GM18907 (cell line): ENCODE measurements at regions not wholly inside any gene's neighbourhood (a gene's known extent, or its start where the extent isn't known, plus 50 kb on each side); places are given as distances from the start of the nearest gene placed in this dataset.

Source experiments
- ATAC-seq: cut with Tn5 transposase; IDR thresholded peaks from one replicate; pipeline ENCODE4 v1.9.1; 2021; ENCODE audit warnings: mild to moderate bottlenecking, moderate library complexity; ENCODE audit not compliant: unreplicated experiment

DNA sequence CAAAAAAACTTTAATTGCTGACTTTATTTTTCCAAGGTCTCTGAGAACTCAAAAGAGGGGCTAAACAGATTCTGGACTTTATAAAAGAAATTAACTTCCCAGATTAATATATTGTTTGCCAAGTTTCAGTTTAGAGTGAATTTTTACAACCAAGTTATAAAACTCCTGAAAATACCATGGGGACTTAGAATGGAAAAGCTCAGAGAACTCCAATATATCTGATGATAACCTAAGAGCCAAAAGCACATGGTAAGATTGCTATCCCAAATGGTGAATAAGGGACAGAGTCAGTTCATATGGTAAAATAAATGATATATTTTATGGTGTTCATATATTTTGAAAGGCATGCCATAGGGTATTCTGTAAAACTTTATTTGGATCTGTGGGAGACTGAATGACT, 470.9 kb downstream of the TTLL7 start:
- no peak for ATAC-seq

DNA sequence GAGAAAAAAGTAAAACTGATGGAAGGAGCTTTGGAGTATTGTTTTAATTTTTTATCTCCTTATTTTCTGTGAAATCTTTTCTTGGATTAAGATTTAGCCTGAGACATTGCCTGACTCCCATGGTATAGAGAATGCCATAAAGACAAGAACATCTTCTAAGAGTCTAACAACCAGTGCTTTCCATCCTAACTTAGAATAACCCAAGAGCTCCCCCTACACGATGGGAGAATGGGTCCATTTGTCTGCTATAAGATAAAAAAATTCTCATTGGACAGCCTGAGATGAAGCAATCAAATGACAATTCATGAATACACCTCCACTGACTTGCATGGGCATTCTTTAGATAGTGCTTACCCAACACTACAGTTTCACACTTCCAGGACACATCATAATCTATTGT, 478.1 kb downstream of the TTLL7 start:
- no peak for ATAC-seq

DNA sequence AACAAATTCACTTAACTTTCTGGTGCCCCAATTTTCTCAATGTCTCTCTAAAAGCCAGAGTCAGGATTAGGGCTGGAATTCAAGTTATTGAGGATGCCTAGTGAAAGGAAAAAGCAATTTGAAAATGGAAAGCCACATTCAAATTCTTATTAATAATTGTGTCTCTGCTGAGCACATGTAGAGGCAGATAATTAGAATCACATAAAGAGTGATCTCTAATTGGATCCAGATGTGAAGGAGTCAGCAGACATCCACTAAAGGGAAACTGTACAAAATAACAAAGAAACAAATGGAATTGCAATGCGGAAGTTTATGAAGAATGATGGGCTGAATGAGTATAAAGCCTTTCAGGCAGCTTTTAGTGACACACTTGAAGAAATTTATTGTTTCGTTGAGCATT, 482.6 kb downstream of the TTLL7 start:
- no peak for ATAC-seq

DNA sequence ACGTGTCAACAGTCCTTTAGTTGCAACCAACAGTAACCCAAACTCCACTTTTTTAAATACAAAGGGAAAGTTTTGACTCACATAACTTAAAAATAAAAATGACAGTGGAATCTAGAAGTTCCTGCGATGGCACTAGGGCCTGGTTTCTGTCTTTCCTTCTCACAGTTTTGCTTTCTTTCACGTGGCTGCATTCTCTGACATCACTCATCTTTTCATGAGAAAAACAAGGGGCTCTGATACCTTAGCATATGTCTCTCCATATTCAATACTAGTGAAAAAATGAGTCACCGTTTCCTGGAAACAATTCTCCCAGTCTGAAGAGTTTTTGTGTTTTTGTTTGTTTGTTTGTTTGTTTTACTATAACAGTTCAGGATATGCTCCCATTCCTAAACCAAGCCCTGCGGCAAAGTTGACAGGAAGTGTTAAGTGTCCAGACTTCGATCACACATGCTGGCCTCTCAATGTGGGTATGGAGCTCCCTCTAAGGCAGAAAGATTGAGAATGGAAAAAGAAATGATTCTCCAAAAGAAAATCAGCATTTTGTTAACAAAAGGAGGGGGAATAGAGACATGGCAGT, 483.3 kb downstream of the TTLL7 start:
- no peak for ATAC-seq

DNA sequence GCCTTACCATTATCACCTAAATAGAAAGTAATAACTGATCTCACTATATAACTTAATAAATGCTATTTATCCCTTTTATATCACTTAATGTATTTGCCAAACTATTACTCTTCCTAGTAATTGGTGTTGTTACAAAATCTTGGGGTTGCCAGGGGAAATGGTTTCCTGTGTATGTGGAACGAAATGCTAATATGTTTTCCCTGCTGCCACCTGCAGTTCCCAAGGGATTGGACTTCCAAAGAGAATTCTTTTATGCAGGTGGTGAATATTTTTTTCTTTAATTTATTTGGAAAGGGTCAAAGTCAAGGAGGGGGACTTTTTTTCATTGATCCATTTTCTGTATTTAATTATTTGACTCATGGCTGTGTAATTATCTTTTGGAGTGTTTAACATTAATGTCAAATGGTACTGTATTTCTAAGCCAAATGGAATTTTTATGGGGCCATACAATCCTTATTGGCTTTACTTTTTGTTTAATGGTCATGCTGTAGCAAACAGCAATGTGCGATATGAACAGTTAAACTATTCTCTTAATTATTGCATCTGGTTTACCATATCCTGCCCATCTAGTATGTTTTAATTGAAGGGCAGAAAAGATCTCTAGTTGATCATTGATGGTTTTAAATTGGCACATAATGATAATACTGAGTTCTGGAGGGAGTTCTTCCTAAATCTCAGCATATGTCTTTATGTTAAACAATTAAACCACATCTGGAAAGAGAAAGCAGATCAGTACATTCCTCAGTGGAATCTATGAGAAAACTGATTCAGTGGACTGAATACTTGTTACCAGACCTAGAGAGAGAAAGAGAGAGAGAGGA, 486.3 kb downstream of the TTLL7 start:
- ATAC-seq: no peak

DNA sequence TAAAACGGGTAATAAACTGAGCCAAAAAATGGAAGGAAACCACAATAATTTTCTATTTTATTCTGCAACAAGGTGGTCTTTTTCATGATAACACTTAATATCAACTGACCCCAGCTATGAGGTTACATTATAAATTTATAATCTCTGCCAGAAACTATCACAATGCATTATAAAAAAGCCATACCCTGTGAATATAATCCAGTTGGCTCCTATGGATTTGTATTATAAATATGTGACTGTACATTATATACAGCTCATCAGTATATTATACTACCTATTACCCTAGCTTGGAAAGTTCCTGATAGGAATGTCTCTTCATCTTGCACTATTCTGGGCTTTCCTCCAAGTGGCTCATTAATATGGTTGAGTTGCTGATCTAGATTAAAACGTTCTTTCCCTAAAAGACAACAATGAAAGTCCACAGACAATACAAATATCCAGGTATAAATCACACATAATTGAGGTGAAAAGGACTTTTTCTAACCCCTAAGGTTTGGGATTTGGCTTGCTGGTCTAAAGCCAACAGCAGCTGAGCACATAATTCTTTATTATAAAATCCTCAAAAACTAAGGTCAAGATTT, 487.7 kb downstream of the TTLL7 start:
- no peak for ATAC-seq

DNA sequence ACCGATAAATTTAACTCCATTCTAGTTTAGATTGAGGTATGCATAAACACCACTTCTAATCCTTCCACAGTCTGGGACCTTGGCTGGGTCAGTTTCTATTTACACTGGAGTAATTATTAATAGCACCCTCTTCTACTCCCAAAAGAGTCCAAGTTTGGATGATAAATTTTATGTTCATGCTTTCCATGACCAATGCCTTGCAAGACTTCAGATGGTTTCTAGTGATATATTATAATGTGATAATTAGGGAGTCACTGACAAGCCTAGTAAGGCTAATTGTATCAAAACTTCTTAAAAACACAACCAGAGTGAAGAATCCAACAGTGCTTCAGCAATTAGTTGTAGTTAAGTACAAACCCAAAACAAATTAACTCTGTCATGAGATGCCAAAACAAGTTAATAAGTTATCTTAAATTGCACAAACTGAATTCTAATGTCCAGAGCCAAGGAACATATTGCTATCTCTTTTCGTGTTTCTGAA, 489.6 kb downstream of the TTLL7 start:
- no peak for ATAC-seq

DNA sequence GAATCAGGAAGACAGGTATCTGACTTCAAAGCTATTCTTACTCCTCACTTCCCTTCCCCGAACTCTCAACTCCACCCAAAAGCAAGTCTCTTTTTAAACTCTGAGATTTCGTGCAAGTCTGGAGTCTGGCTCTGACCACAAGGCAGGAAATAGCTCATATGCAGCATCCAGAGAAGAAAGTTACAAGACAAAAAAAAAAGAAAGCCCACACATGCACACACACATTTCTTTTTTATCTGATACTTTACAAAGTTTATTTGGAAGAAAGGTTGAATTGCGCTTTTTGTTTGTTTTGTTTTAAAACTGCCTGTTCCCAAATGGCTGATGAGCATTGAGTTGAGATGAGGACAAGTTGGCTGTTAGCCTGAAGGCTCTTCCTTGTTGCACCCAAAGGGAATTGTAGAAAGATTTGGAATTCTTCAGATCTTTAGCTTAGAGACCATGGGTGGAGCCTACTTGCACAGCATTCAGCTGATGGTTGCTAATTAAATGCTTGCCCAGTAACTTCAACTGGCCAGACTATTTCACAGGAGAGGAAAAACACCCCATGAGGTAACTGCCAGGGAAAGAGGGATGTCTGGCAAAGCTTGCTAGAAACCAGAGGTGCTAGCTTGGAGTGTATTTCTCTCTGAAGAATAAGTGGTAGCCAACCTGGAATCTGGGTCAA, 490.3 kb downstream of the TTLL7 start:
- peak; percentile 98 for ATAC-seq

DNA sequence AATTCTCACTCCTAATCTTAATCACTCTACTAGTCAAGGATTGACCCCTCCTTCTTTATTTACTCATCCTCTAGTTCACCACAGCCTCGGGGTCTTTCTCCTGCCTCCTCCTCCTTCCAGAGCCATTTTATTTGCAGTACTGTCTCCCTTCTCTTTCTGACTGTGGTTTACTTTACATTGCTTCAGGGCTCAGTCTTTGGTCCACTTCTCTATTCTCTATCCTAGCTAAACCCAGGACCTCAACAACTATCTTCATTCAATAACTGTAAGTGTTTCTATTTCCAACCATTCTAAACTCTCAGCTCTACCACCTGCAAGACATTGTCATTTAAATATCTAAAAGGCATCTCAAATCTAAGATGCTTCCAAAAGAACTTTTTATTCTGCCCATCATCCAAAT, 493.8 kb downstream of the TTLL7 start:
- no peak for ATAC-seq

DNA sequence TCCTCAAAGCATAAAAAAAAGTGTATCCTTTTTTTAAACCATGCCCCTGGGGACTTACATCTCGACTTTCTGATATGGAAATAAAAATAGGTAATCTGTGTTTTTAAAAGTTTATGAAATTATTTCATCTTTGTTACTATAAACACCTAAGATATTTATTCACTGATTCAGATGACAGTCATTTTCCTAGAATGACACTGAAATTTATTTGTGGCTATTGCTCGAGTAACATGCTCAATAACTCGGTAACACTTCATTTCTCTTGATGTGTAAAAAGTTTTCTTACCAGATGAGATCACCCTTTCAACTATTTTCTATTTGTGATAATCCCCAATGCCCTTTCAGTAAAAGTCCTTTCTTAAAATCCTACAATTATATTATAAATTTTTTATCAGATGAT, 495.8 kb downstream of the TTLL7 start:
- no peak for ATAC-seq

DNA sequence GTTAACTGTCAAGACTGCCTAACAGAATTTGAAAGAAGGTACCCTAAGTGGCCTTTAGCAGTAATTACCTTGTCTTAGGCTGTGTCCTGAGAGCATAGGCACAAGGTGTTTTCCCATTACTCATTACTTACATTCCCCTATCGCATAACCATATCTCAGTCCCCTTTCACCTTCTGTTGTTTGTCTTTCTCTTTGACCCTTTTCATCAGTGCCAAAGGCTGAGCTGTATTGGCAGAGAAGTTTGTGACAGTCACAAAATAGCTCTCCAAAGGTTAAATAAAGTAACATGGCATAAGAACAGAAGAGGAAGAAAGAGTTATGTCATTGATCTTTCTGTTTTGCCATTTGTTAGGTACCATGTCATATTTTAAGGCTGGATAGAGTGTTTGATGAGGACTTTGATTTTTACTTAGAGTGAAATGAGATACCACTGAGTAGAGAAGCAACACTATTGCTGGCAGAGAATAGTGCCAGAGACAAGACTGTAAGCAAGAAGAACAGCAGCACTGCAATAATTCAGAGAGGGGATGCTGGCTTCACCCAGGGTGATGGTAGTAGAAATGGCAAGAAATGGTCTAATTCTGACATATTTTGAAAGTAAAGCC, 497.8 kb downstream of the TTLL7 start:
- peak; percentile 95 for ATAC-seq

DNA sequence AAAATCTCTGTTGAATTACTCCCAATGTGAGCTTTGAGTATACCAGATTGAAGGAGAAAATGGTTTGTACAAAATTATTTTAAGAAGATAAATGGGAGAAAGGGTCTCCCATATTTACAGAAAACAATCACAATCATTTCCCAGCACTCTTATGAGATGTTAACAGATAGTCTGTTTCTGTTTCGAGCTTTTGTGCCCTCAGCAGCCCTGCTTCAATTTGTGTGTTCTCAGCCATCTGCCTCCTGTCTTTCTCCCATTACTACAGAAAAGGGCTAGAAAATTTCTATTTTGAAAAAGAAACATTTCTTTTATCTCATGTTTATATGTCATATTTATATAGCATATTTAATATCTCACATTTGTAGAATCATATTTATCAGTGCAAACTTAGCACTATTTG, 498.4 kb downstream of the TTLL7 start:
- peak; percentile 19 for ATAC-seq

DNA sequence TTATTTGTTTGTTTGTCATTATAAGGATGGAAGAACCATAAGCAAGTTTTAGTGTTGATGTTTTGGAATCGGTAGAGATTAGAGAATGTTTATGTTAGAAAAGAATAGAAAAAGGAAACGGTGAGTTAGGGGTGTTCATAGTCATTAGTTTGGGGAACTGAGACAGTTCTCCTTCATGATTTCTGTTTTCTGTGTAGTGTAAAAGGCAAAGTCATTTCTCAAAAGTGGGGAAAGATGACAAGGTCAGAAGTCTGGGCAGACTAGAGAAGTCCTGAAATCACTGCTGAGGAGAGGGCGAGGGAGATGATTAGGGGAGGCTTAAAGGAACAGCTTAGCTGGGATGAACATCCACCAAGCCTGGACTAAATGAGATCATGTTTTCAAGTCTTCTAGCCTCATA, 498.9 kb downstream of the TTLL7 start:
- peak; percentile 61 for ATAC-seq

DNA sequence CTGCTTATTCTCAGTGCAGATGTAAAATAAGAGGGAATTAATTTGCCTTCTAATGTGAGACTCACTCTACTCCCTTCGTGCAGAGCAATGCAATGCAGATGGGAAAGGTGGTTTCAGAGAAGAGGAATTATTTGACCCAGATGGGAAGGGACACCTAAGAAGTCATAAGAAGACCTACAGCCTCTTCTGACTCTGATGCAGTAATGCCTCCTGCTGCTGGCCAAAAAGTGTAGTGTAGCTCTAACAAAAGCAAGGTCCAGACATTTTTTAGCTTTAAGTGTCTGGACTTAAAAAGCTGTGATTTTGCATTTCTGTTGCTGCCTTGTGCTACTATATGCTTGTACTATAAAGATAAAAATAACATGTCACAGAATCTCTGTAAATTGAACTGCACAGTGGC, 501.4 kb downstream of the TTLL7 start:
- no peak for ATAC-seq

DNA sequence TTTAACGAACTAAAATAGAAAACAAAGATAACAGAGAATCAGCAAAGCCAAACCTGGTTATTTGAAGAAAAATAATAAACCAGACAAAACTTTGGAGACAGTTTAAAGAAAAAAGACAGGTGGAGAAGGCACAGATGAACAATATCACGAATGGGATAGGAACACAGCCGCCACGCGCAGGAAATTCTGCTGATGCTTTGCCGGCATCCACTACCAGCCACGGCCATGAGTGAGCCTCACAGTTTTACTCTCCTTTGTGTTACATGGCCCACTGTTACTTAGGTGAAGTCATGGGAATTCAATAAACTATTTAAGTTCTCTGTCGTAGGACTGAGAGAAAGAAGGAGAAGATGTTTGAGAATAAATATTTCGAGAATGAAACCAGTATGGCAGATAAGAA, 503.4 kb downstream of the TTLL7 start:
- ATAC-seq: no peak

DNA sequence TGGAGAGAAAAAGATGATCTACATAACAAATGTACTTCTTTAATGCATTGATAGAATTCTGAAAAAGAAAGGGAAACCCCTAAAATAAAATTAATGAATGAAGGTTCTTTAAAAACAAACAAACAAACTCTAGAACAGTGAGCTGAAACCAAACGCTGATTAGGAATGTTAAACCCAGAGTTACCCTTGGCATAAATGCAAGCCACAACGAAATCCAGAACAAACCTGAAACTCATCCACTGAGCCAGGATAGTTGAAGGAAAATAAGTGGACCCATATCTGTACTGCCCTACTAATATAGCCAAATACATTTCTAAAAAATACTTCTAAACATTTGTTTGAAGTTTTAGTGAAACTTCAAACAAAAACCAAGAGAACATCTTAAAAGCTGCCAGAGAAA, 505.3 kb downstream of the TTLL7 start:
- ATAC-seq: no peak

DNA sequence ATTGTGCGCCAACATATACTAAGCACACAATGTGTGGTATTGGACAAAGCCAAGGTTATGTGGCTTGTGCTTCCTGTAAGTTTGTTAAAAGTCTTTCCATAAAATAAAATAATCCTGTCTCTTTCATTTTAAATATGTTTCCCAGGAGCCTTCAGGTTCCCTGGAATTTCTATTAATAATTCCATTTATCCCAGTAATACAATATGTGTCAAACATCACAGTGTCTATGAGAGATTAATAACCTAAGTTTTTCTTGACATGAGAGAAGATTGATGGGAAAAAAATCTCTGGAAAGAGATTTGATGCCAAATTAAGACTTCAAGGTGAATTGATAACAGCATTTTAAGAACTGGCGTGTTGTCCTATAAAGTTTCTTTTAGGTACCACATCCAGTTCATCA, 507.0 kb downstream of the TTLL7 start:
- no peak for ATAC-seq

DNA sequence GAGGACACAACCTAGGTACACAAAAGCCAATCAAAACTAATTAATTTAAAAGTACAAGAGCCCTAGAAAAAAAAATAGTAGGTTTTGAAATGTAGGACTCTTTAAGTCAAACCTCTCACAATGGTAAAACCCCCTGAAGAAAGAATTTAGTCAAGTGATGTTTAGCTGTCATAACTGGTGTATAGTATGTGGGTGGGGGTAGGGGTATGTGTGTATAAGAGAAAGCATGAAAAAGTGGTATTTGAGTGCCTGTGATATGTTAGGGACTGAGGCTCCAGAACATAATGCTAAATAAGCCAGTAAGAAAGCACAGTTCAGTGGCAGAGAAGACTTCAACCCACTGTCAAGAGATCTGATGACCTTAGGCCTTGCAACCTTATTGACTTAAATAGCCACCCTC, 507.9 kb downstream of the TTLL7 start:
- no peak for ATAC-seq

DNA sequence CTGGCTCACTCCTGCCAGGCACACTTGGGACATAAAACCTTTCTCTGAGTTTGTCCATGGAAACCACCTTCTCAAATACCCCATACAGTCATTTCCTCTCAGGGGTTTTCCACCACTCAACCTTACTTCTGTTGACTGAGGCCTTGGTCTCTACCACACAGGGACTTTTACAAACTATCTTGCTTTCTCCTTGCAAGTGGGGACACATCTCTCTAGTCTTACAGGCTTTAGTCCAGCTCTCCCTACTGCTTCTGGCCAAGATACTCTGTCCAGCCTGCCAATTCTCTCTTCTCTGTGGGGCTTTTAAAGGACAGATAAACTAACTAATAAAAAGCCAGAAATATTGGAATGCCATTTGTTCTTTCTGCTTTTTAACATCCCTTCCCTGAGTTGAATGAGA, 510.8 kb downstream of the TTLL7 start:
- peak; percentile 94 for ATAC-seq

DNA sequence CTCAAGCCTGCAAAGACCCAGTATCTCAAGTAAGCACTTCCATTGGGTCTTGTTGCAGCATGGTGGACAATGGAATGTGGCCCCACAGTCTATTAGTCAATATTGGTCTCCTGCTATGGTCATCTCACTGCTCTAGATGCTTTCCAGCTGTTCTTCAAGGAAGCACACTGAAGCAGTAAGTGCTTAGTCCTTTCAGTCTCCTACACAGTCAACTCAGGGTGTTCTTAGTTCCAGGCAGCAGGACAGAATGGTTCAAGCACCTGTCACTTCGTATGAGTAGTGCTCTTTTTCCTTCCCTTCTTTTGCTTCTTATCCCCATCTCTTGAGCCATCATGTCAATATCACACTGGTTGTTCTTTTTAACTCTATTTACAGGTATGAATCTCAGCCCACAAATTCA, 511.5 kb downstream of the TTLL7 start:
- peak; percentile 53 for ATAC-seq

DNA sequence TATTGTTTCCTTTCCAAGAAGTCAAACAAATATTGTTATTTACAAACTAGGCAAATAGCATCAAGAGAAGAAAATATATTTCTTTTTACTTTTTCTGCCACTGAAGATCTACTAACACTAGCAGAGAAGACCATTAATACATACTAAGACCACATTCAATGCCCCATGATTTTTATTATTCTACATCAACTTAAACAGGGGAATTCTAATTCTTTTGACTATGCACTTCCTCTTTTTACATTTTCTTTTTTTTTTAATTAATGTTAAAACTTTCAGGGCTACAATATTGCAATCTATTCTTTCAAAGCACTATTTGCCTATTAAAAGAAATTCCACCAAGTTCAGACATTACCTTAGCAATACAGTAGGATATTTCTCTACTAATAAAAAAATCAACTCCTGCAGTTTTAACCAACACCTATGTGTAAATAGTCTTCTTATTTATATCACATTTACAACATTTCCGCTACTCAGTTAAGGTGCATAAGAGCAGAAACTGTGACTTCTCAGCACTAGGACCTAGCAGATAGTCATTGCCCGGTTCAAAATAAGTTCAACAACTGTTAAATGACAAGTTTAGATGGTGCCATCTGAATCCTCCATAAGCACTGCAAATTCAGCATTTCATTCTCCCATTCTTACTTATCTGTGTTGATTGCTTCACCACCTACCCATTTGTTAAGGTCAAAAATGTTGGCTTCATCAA, 513.5 kb downstream of the TTLL7 start:
- peak; percentile 21 for ATAC-seq
